ENCODE measurements at regions not wholly inside any gene's neighbourhood (a gene's known extent, or its start where the extent isn't known, plus 50 kb on each side); places are given as distances from the start of the nearest gene placed in this dataset.

- H3K9me3 Mint-ChIP-seq, result no peaks in the 10 kb centered on the region
- H3K27me3 Mint-ChIP-seq, result peaks cover 34% of the 10 kb centered on the region
- no peak overlapping the region for H3K27ac Mint-ChIP-seq
- no peak overlapping the region for H3K4me3 Mint-ChIP-seq
- no peak for DNase-seq (ENCODE audit: extremely low spot score, unreplicated experiment)
- H3K36me3 Mint-ChIP-seq, result no peaks in the 10 kb centered on the region
- no peak for TF ChIP-seq CTCF (conservative IDR thresholded peaks at IDR 0.05)
- peaks cover 35% of the 10 kb centered on the region for H3K4me1 Mint-ChIP-seq (ENCODE audit: unreplicated experiment)
Measured at GRCh38 chr15:70271422-70272088, 173.8 kb upstream of the TLE3 start.

GRCh38 chr15:70270752-70271111 is 173.0 kb upstream of the TLE3 start:
- no peak for DNase-seq (ENCODE audit: extremely low spot score, unreplicated experiment)
- TF ChIP-seq CTCF (conservative IDR thresholded peaks at IDR 0.05), result no peak
- H3K36me3 Mint-ChIP-seq, result no peaks in the 10 kb centered on the region
- no peak overlapping the region for H3K27ac Mint-ChIP-seq
- H3K27me3 Mint-ChIP-seq, result peaks cover 35% of the 10 kb centered on the region
- H3K4me3 Mint-ChIP-seq, result no peak overlapping the region
- H3K4me1 Mint-ChIP-seq (ENCODE audit: unreplicated experiment), result peaks cover 38% of the 10 kb centered on the region
- H3K9me3 Mint-ChIP-seq, result no peaks in the 10 kb centered on the region

DNA sequence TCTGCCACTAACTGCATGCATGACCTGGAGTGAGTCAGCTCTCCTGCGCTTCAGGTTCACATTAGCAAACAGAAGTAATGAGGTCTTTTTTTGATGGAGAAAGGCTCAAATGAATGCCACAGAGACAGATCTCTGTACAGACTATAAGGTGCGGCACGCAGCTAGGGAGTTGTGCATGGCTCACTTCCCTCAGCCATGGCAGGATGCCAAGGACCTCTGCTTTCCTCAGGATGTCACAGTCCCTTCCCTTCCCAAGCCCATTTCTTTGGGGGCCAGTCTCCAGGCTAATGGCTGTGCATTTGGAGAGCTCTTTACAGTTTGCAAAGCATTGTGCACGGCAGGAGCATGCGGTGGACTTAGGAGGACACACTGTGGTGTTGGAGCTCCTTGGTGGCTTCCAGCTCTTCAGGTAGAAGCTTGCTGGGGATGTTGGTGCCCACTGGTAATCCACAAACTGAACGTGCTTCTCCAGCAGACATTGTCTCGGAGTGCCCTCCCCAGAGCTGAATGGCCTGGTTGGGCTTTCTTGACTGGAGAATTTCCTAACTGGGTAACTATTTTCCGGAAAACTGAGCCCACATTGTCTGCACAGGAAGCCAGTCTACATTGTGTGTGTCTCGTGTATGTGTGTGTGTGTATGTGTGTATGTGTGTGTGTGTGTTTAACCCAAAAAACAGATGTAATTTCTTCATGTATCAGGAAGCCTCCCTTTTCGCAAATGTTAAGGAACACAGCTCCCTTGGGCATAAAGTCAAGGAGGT is 172.5 kb upstream of the TLE3 start:
- Mint-ChIP-seq H3K4me1 (ENCODE audit: unreplicated experiment) (peaks cover 38% of the 10 kb centered on the region), H3K4me3 (no peak overlapping the region), H3K9me3 (no peaks in the 10 kb centered on the region), H3K36me3 (no peaks in the 10 kb centered on the region), H3K27ac (no peak overlapping the region), H3K27me3 (peaks cover 35% of the 10 kb centered on the region)
- no peak for TF ChIP-seq CTCF (conservative IDR thresholded peaks at IDR 0.05)
- no peak for DNase-seq (ENCODE audit: extremely low spot score, unreplicated experiment)

DNA sequence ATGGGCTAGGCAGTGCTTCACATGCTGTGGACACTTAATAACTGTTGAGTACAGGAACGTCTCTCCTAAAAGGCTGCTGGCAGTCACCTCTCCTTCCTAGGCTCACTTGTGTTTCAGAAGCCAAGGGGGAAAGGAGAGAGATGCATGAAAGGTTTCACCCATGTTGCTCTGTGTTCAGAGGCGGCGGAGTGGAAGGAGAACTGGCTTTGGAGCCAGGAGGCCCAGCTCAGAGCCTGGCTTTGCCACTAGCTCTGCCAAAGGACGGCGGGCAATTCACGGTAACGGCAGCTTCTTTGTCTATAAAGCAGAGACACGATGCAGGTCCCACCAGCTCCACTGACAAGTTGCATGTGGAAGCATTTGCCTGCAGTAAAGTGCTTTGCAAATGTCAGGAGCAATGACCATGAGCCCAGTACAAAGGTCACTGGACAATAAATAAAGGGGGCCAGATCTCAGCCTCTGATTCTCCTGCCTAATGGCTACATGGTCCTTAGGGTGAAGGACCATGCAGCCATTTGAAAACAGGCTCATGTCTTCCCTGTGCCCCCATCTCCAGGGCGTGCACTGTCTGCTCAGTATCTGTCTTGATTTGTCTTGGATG is 171.7 kb upstream of the TLE3 start:
- H3K27me3 Mint-ChIP-seq, result peaks cover 35% of the 10 kb centered on the region
- no peak for DNase-seq (ENCODE audit: extremely low spot score, unreplicated experiment)
- H3K9me3 Mint-ChIP-seq, result no peaks in the 10 kb centered on the region
- H3K36me3 Mint-ChIP-seq, result no peaks in the 10 kb centered on the region
- peaks cover 38% of the 10 kb centered on the region for H3K4me1 Mint-ChIP-seq (ENCODE audit: unreplicated experiment)
- H3K4me3 Mint-ChIP-seq, result no peak overlapping the region
- no peak for TF ChIP-seq CTCF (conservative IDR thresholded peaks at IDR 0.05)
- H3K27ac Mint-ChIP-seq, result no peak overlapping the region

GRCh38 chr15:70268698-70269251 is 171.1 kb upstream of the TLE3 start:
- Mint-ChIP-seq H3K9me3 (no peaks in the 10 kb centered on the region), H3K4me1 (ENCODE audit: unreplicated experiment) (peaks cover 42% of the 10 kb centered on the region), H3K27me3 (peaks cover 37% of the 10 kb centered on the region), H3K4me3 (no peak overlapping the region), H3K36me3 (no peaks in the 10 kb centered on the region), H3K27ac (no peak overlapping the region)
- no peak for DNase-seq (ENCODE audit: extremely low spot score, unreplicated experiment)
- no peak for TF ChIP-seq CTCF (conservative IDR thresholded peaks at IDR 0.05)
